Testis (tissue), 2 donors: ENCODE measurements at regions not wholly inside any gene's neighbourhood (a gene's known extent, or its start where the extent isn't known, plus 50 kb on each side); places are given as distances from the start of the nearest gene placed in this dataset.

ENCODE experiments used
- DNase-seq: peaks from one replicate; pipeline ENCODE4 v3.0.0-alpha.2; 2019
- H3K27ac ChIP-seq, 2 donors: fragments of 200-600 bp; sonication (generic); one replicate each; pipeline ENCODE4 v1.5.1; 2019
- H3K27me3 ChIP-seq: fragments of 200-600 bp; sonication (generic); one replicate; pipeline ENCODE4 v1.5.1; 2019
- H3K36me3 ChIP-seq: fragments of 200-600 bp; sonication (generic); one replicate; pipeline ENCODE4 v1.5.1; 2017; ENCODE audit warnings: low read depth; ENCODE audit errors: missing control alignments
- H3K4me1 ChIP-seq: fragments of 200-600 bp; sonication (generic); one replicate; pipeline ENCODE4 v1.5.1; 2019
- H3K4me3 ChIP-seq, 2 donors: fragments of 200-600 bp; sonication (generic); one replicate each; pipeline ENCODE4 v1.5.1; 2017 to 2019
- H3K9me3 ChIP-seq: fragments of 200-600 bp; sonication (generic); one replicate; pipeline ENCODE4 v1.5.1; 2017
- POLR2A ChIP-seq: fragments of 450-650 bp; IDR thresholded peaks from one replicate; pipeline ENCODE4 v1.6.1; 2017; ENCODE audit warnings: antibody characterized with exemption, mild to moderate bottlenecking, moderate library complexity
- WGBS, 2 donors: methylation state at CpG; one replicate each; pipeline ENCODE4 v1.1.5; 2018; 5-methylcytosine and 5-hydroxymethylcytosine counted together
- intact Hi-C: fragments of 100-400 bp; cut with DNase I; formaldehyde crosslinking; loops from one replicate; pipeline ENCODE4 v1.15.1; 2023; ENCODE audit warnings: low total_unique reads
- TF ChIP-seq, protein P1 (sequence below), 3 experiments: fragments of 450-650 bp in 2 of 3; fragments of 200-600 bp in 1 of 3; sonication (generic) in 1 of 3; IDR thresholded peaks; one replicate each; pipeline ENCODE4 v1.5.1; 2016 to 2019; ENCODE audit warnings: antibody characterized with exemption in 3 of 3, mild to moderate bottlenecking in 2 of 3, moderate library complexity in 1 of 3

DNA sequence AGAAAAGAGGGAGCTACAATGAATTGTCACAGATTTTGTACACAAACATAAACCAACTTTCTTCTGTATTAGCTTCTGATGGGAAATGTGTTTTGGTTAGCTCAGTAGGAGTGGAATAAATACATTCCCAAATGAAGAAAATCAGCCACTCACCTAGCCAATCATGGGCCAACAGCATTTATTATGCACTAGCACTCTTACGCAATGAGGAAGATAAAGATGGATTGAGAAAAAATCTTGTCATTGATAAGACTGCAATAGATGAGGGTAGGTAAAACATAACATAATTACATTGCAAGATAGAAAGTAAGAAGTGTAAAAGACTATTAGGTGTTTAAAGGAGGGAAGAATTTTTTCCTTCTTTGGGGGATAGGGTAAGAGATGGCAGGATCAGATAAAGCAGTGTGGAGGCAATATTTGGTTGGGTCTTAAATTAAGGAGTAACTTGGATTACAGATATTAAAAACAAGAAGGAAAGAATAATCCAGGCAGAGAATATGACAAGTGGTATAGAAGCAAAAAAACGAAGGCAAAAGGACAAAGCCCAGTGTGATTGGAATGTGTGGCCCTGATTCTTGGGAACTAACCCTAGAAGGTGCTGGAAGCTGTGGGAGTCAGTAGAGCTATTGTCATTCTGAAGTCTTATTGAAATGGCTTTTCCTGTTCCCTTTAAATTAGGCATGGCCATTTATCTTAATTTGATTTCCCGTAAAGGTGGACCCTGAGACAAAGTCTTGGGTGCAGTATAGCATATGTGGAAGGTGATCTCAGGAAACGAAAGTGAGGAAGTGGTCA lies 208.4 kb upstream of the MEX3C start:
- Histone ChIP-seq H3K4me3 (no peak overlapping the region), H3K27me3 (no peaks in the 10 kb centered on the region), H3K27ac (no peak overlapping the region), H3K4me1 (no peaks in the 10 kb centered on the region), H3K36me3 (no peaks in the 10 kb centered on the region), H3K9me3 (no peaks in the 10 kb centered on the region)
- intact Hi-C loops, result no loop called here
- 81 to 83% methylated on average over 4 of the region's 4 CpGs for WGBS, 2 donors
- TF ChIP-seq POLR2A, result no peak
- TF ChIP-seq, protein P1, sequence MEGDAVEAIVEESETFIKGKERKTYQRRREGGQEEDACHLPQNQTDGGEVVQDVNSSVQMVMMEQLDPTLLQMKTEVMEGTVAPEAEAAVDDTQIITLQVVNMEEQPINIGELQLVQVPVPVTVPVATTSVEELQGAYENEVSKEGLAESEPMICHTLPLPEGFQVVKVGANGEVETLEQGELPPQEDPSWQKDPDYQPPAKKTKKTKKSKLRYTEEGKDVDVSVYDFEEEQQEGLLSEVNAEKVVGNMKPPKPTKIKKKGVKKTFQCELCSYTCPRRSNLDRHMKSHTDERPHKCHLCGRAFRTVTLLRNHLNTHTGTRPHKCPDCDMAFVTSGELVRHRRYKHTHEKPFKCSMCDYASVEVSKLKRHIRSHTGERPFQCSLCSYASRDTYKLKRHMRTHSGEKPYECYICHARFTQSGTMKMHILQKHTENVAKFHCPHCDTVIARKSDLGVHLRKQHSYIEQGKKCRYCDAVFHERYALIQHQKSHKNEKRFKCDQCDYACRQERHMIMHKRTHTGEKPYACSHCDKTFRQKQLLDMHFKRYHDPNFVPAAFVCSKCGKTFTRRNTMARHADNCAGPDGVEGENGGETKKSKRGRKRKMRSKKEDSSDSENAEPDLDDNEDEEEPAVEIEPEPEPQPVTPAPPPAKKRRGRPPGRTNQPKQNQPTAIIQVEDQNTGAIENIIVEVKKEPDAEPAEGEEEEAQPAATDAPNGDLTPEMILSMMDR (IDR thresholded peaks at IDR 0.05), result no peak
- no peak for DNase-seq

DNA sequence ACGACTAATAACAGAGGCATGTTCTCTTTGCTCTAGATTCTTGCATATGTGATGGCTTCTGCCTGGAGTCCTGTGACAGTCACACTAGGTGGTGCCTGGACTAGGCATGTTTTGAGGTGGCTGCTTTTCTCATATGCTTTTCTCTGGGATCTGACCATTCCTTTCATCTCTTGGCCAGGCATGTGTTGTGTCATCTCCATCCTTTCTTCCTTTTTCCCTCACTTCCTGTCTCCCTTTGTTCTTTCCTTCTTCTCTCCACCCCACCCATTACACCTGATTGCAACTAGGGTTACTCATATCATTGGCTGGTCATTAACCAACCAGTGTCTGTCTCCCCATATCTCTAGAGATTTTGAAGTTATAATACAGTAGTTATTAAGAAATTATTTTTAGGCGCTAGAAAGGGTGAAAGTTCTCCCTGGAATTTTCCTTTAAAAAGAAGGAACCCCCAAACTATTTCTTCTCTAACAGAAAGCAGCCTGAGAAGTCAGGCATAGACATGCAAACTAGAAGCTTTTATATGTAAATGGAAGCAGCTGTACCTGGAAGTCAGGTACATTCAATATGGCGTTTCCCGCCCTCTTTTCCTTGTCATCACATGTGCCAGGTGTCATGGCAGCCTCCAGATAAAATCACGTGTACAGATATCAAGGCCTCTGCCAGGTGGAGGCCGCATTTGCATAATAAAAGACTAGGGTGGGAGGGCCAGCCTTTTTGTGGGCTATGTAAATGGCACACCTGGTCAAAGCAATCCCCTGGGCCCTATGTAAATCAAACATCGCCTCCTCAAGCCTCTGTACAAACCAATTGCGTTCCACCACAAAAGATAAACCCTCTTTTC lies 220.4 kb upstream of the MEX3C start:
- WGBS, 2 donors, result 69 to 83% methylated on average over 8 of the region's 8 CpGs
- TF ChIP-seq POLR2A, result no peak
- TF ChIP-seq, protein P1 (IDR thresholded peaks at IDR 0.05), result no peak
- no peak overlapping the region for H3K27ac ChIP-seq
- H3K4me1 ChIP-seq, result no peaks in the 10 kb centered on the region
- no peaks in the 10 kb centered on the region for H3K36me3 ChIP-seq
- no peaks in the 10 kb centered on the region for H3K9me3 ChIP-seq
- intact Hi-C loops, result no loop called here
- no peak for DNase-seq
- H3K27me3 ChIP-seq, result no peaks in the 10 kb centered on the region
- H3K4me3 ChIP-seq, result no peak overlapping the region

DNA sequence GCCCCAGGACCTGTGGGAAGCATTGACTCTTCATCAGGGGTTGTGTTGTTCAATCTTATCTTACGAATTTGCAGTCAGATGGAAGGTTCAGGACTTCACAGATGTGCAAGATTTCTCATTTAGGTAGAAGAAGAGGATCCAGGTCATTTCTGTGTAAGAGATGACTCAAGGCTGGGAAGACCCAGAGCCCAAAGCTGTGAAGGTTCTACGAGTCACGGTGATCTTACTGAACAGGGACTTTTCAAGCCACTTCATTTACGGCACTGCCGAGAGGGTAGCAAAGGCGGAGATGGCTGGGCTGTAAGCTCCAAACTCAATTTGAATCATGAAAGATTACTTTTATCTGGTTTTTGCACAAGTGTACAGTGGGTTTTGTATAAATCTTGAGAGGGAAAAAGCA lies 228.0 kb upstream of the MEX3C start:
- DNase-seq, result no peak
- Histone ChIP-seq H3K27me3 (no peaks in the 10 kb centered on the region), H3K9me3 (no peaks in the 10 kb centered on the region), H3K4me1 (no peaks in the 10 kb centered on the region), H3K4me3 (no peak overlapping the region), H3K36me3 (no peaks in the 10 kb centered on the region), H3K27ac (no peak overlapping the region)
- WGBS, 2 donors, result 73 to 77% methylated on average over 6 of the region's 6 CpGs
- intact Hi-C loops, result no loop called here
- no peak for TF ChIP-seq POLR2A
- TF ChIP-seq, protein P1 (IDR thresholded peaks at IDR 0.05), result no peak

DNA sequence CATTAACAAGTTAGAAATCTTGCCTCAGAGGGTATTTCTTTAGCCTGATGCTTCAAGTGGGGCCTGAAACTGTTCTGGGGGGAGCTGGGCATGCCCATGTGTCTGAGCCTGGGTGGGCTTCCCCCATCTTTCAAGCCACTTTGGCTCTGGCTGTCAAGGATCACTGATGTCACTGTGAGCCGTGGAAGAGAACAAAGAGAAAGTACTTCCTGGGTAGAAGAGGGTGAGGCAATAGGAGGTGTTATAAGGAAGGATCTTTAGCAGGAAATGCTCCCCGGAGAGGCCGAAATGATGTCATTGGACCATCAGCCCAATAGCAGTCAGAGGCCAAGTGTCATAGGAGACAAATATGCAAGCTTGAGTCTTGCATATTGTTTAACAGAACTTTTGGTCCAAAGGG lies 228.4 kb upstream of the MEX3C start:
- no peak overlapping the region for H3K27ac ChIP-seq

More for the DNA sequence above, 228.4 kb upstream of the MEX3C start:
- TF ChIP-seq POLR2A, result no peak
- TF ChIP-seq, protein P1 (IDR thresholded peaks at IDR 0.05), result no peak
- 72 to 77% methylated on average over 3 of the region's 3 CpGs for WGBS, 2 donors
- no peaks in the 10 kb centered on the region for H3K36me3 ChIP-seq
- no peaks in the 10 kb centered on the region for H3K4me1 ChIP-seq
- intact Hi-C loops, result no loop called here
- no peaks in the 10 kb centered on the region for H3K9me3 ChIP-seq
- DNase-seq, result no peak
- H3K4me3 ChIP-seq, result no peak overlapping the region
- no peaks in the 10 kb centered on the region for H3K27me3 ChIP-seq
